OCI-LY7 (cell line): ENCODE measurements at regions not wholly inside any gene's neighbourhood (a gene's known extent, or its start where the extent isn't known, plus 50 kb on each side); places are given as distances from the start of the nearest gene placed in this dataset.

ENCODE experiments used
- CTCF ChIP-seq: fragments of 200-600 bp; sonication (generic); conservative IDR thresholded peaks from 2 replicates; pipeline ENCODE4 v1.5.1; 2014; ENCODE audit warnings: mild to moderate bottlenecking, antibody characterized with exemption, low read length, moderate library complexity, mixed read lengths
- EZH2phosphoT487 ChIP-seq: fragments of 200-600 bp; sonication (generic); IDR thresholded peaks from 2 replicates; pipeline ENCODE4 v1.6.1; 2018; ENCODE audit warnings: low read depth, borderline replicate concordance, mild to moderate bottlenecking, mixed run types, antibody characterized with exemption, low read length, moderate library complexity, mixed read lengths

- no peak for TF ChIP-seq CTCF
- no peak for TF ChIP-seq EZH2phosphoT487
Measured at GRCh38 chr2:67329951-67330350, 67.2 kb upstream of the ETAA1 start.
